ENCODE measurements at regions not wholly inside any gene's neighbourhood (a gene's known extent, or its start where the extent isn't known, plus 50 kb on each side); places are given as distances from the start of the nearest gene placed in this dataset.

DNA sequence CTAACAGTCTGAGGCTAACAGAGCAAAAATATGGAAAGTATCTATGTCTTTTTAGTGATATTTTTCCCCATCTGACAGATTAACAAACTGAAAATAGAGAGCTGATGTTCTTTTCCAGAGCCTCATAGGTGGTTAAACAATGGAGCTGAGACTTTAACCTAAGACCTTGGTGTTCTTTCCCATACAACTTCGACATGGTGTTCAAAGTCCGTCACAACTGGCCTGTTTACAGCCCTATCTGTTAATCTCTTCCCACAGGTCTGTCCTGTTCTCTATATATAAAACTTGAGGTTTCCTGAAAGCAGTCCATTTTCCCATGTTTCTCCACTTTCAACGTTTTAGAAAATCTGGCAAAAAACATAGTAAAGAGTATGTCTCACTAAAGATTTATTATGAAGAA lies 395.7 kb downstream of the BRINP2 start:
- Histone ChIP-seq H3K4me1 (ENCODE audit: control insufficient read depth, insufficient read depth, low read length) (no peaks in the 10 kb centered on the region), H2BK20ac (ENCODE audit: low read depth, low read length) (no peak overlapping the region), H2BK120ac (ENCODE audit: low read depth, low read length) (no peak overlapping the region), H2BK15ac (ENCODE audit: low read depth, low read length) (no peak overlapping the region), H3K14ac (replicated peaks; ENCODE audit: low read depth, low read length) (no peak overlapping the region), H2BK5ac (ENCODE audit: low read depth, low read length, poor library complexity, severe bottlenecking) (no peak overlapping the region), H4K5ac (ENCODE audit: low read depth, low read length) (no peak overlapping the region), H3K4me3 (ENCODE audit: insufficient read depth, low read depth, low read length) (no peak overlapping the region), H3K36me3 (ENCODE audit: control insufficient read depth, insufficient read depth, low read length) (no peaks in the 10 kb centered on the region), H3K23ac (ENCODE audit: low read depth, low read length) (no peak overlapping the region), H4K91ac (ENCODE audit: insufficient read depth, low read depth, low read length) (no peak overlapping the region), H2AFZ (replicated peaks; ENCODE audit: low read length, poor library complexity) (no peak overlapping the region), H3K9me1 (ENCODE audit: insufficient read depth, low read length) (no peaks in the 10 kb centered on the region), H4K20me1 (ENCODE audit: insufficient read depth, low read length) (no peaks in the 10 kb centered on the region), H3K4me2 (ENCODE audit: low read depth, low read length) (no peak overlapping the region), H3K9me3 (ENCODE audit: control insufficient read depth, insufficient read depth, low read length) (no peaks in the 10 kb centered on the region), H2AK5ac (ENCODE audit: low read depth, low read length) (no peak overlapping the region), H4K8ac (ENCODE audit: low read depth in 2 of 2, low read length in 2 of 2) (no peak overlapping the region), H3K18ac (ENCODE audit: low read depth, low read length) (no peak overlapping the region), H3K4ac (ENCODE audit: low read depth, low read length) (no peak overlapping the region), H3K27me3 (ENCODE audit: control insufficient read depth, insufficient read depth, low read length) (no peaks in the 10 kb centered on the region), H2AK9ac (replicated peaks; ENCODE audit: low read depth, low read length, poor library complexity) (no peak overlapping the region), H3K9ac (ENCODE audit: low read depth, low read length) (no peak overlapping the region), H3K56ac (ENCODE audit: extremely low read depth, insufficient read depth, low read length) (no peak overlapping the region), H3K27ac (ENCODE audit: insufficient read depth, low read length) (no peak overlapping the region), H3K79me1 (ENCODE audit: low read depth in 1 of 2, low read length in 2 of 2) (no peaks in the 10 kb centered on the region)
- BruUV-seq (replicated peaks) = no TSS peak
- TF ChIP-seq NFE2L2 (IDR thresholded peaks at IDR 0.05; ENCODE audit: low read depth, low read length) (no peak), BHLHE40 (IDR thresholded peaks at IDR 0.05; ENCODE audit: low read depth, low read length) (no peak), RAD21 (IDR thresholded peaks at IDR 0.05; ENCODE audit: low read length) (no peak), MAFK (IDR thresholded peaks at IDR 0.05; ENCODE audit: low read depth, low read length) (no peak), CEBPB (IDR thresholded peaks at IDR 0.05; ENCODE audit: low read depth, low read length) (no peak), RCOR1 (IDR thresholded peaks at IDR 0.05; ENCODE audit: insufficient replicate concordance, low read length) (no peak), RFX5 (IDR thresholded peaks at IDR 0.05; ENCODE audit: low read depth, low read length) (no peak), CHD1 (IDR thresholded peaks at IDR 0.05; ENCODE audit: low read depth, low read length) (no peak), SMC3 (IDR thresholded peaks at IDR 0.05; ENCODE audit: low read depth, low read length) (no peak), POLR2A (IDR thresholded peaks at IDR 0.05; ENCODE audit: low read depth, low read length) (no peak), MAZ (IDR thresholded peaks at IDR 0.05; ENCODE audit: borderline replicate concordance, low read depth, low read length) (no peak), MXI1 (IDR thresholded peaks at IDR 0.05; ENCODE audit: borderline replicate concordance, low read depth, low read length) (no peak), FOS (IDR thresholded peaks at IDR 0.05; ENCODE audit: low read depth, low read length) (no peak)
- TF ChIP-seq, protein P1, sequence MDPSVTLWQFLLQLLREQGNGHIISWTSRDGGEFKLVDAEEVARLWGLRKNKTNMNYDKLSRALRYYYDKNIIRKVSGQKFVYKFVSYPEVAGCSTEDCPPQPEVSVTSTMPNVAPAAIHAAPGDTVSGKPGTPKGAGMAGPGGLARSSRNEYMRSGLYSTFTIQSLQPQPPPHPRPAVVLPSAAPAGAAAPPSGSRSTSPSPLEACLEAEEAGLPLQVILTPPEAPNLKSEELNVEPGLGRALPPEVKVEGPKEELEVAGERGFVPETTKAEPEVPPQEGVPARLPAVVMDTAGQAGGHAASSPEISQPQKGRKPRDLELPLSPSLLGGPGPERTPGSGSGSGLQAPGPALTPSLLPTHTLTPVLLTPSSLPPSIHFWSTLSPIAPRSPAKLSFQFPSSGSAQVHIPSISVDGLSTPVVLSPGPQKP (IDR thresholded peaks at IDR 0.05; ENCODE audit: borderline replicate concordance, low read depth, low read length) = no peak
- TF ChIP-seq, protein P2, sequence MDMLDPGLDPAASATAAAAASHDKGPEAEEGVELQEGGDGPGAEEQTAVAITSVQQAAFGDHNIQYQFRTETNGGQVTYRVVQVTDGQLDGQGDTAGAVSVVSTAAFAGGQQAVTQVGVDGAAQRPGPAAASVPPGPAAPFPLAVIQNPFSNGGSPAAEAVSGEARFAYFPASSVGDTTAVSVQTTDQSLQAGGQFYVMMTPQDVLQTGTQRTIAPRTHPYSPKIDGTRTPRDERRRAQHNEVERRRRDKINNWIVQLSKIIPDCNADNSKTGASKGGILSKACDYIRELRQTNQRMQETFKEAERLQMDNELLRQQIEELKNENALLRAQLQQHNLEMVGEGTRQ (IDR thresholded peaks at IDR 0.05; ENCODE audit: low read depth, low read length) = no peak
- TF ChIP-seq, protein P3, sequence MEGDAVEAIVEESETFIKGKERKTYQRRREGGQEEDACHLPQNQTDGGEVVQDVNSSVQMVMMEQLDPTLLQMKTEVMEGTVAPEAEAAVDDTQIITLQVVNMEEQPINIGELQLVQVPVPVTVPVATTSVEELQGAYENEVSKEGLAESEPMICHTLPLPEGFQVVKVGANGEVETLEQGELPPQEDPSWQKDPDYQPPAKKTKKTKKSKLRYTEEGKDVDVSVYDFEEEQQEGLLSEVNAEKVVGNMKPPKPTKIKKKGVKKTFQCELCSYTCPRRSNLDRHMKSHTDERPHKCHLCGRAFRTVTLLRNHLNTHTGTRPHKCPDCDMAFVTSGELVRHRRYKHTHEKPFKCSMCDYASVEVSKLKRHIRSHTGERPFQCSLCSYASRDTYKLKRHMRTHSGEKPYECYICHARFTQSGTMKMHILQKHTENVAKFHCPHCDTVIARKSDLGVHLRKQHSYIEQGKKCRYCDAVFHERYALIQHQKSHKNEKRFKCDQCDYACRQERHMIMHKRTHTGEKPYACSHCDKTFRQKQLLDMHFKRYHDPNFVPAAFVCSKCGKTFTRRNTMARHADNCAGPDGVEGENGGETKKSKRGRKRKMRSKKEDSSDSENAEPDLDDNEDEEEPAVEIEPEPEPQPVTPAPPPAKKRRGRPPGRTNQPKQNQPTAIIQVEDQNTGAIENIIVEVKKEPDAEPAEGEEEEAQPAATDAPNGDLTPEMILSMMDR (conservative IDR thresholded peaks at IDR 0.05; ENCODE audit: low read depth, low read length) = no peak
- intact Hi-C loops (cut with micrococcal nuclease) = no loop called here
- POLR2A ChIA-PET (ENCODE audit: unreplicated experiment) = no interaction called here
- in situ Hi-C loops (cut with MboI; ENCODE audit: low sequenced_read_pairs) = no loop called here
- 27% methylated on average over 2 of the region's 3 CpGs; no CpG with 5 or more reads in 1 of the 2 experiments for WGBS, 2 experiments (ENCODE audit: extremely low coverage in 2 of 2, insufficient read length in 1 of 2)
- CTCF ChIA-PET = no interaction called here
- ATAC-seq (ENCODE audit: low read depth) (no peak), DNase-seq (no peak)
- dilution Hi-C loops (cut with HindIII; ENCODE audit: low sequenced_read_pairs, unreplicated experiment) = no loop called here
